Tongue (tissue), 1 donor: ENCODE measurements at regions not wholly inside any gene's neighbourhood (a gene's known extent, or its start where the extent isn't known, plus 50 kb on each side); places are given as distances from the start of the nearest gene placed in this dataset.
"Not testable (repeated sequence)": the region's sequence is repeated elsewhere in the genome, so short reads cannot be mapped to it uniquely, and the experiment has no call there.

Source experiments
- DNase-seq: peaks from one replicate; pipeline ENCODE4 v3.0.0-alpha.2; 2015

DNA sequence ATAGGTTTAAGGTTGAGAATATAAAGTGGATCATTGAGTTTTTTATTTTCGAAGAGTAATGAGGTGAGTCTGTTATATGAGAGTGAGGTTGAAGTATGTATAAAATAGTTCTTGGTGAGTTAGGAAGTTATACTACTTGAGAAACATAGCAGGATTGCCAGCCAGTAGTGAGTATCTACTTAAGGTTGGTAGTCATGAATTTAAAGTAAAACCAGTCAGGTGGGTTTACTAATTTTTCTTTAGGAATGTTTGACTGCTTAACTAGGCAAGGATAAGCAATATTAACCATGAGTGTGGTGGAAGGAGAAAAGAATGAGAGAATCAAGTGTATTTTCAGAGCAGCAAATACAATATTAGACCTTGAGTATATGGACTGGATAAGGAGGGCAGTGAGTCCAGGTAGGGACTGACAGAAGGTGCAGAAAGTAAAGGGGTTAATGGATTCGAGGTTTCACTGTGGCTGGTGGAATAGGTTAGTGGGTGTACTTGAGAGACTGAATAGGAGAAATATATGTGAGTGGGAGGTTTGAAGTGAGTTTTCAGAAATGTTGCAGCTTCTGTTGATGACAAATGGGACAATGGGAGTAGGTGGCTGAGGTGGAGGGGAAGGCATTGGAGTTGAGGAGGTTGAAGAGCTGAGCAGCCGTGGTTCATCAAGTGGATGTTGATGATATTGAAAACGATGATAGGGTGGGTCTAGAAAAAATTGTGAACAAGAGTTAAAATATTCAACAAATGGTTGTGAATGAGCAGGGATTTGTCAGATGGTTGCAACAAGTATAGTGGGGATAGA lies 232.5 kb upstream of the ASCC3 start:
- DNase-seq = no peak

DNA sequence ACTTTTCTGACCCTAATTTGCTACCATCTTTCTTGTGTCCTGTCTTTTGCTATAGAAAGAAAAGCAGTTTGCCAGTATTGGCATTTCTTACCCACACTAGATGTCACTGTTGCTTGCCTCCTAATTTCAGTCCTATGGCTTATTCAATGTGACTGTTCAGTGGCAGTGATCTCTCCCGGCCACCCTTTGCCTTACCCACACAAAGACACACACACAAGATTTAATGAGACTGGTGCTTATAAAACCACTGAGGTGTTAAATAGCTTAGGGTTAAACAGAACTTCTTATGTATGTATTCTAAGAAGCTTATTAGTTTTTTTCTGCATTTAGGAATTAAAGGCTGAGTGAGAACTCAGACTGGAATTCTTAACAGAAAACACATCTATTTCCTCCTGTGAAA lies 233.6 kb upstream of the ASCC3 start:
- peak; percentile 69 for DNase-seq

DNA sequence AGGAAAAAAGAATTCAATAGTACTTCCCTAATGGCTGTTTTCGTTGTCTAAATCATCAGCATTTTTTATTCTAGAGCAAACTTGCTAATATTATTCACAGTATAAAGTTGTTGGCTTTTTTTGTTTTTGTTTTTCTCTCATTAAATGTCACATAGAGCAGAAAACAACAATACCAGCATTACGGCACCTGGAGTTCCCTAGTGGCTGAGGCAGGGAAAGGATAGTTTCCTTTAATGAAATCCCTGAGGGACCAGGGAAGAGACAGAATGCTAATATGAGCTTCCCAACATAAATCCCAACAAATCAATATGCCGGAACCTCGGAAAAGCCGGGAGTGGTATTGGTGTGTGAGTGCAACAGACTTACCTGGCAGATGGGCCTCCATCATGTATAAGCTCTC lies 235.2 kb upstream of the ASCC3 start:
- DNase-seq = no peak

DNA sequence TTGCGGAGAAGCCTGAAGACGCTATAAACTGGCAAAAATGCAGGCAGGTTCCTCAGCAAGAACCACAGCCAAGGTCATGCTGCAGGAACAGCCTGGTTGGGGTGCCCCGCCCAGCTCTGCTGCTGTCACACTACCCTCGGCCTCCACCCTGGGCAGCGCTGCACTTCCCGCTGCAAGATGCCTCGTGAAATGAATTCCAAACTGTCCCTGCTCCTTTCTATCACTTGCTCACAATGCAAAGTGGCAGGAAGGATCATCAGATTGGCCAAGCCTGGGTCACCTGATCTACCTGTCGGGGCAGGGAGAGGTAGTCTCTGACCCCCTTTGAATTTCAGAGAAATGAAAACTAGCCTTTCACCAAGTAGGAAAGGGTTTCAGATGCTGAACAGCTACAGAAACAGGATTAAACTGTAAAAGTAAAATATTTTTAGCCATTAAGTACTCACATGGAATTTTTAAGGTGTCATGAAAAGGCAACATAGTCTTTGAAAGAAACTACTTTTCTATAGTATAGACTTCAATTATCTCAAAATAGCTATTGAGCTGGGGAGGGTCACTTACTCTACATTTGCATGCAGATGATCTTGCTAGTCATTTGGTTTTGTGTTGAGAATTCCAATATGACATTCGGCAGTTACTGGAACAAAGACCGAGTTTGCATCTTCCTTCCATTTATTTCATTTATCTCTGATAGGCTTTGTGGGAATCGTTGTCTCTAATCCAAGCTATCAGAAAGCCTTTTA lies 236.4 kb upstream of the ASCC3 start:
- DNase-seq = no peak

DNA sequence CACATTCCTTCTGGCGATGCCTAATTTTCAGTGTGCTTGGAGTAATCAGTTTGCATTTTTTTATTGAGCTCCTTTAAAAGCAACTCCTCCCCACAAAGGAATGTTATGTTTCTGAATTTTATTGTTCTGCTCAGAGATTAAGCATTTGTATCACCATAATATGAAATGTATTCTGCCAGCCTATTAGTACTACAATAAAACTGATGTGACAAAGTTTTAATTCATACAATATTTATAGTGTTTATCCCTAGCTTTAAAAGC lies 236.9 kb upstream of the ASCC3 start:
- DNase-seq = no peak

DNA sequence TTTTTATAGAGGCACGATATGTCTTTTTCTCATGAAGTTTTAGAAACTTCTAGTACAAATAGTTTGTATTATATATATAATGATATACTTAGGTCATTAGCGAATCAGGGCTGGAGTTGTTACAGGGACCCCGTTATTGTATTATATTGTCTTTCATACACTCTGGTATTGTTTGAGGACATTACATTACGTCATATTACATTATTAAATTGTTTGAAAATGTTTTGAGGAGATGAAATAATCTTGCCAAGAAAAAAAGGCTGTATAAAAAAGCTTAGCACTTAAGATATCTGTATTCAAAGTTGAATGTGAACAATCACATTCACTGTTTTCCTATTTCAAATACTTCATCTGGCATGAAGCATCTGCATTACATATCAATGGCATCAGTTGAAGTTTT lies 239.6 kb upstream of the ASCC3 start:
- no peak for DNase-seq

DNA sequence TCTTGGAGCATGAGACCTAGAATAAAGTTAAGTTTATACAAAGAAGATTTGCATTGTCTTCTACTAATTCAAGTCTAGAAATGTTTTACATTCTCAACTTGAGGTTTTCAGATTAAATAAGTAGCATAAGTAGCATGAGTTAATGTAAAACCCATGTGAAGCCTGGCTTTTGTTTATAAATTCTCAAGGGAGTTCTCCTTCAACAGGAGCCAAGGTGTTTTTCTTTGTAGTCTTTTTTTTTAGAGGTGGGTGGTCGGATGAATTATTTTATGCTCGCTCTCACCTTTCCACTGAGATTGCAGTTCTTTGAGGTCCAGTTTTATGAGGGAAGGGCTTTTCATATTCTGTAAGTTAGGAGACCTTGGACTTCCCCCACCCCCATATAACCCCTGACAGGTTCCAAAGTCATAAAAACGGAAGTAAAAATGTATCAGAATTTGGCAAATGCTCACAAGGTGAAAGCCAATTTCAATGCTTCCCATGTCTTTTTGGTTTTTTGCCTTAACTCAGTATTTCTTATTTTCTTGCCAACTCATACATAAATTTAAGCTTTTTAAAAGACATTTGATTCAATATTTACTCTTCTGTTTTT lies 244.3 kb upstream of the ASCC3 start:
- no peak for DNase-seq

DNA sequence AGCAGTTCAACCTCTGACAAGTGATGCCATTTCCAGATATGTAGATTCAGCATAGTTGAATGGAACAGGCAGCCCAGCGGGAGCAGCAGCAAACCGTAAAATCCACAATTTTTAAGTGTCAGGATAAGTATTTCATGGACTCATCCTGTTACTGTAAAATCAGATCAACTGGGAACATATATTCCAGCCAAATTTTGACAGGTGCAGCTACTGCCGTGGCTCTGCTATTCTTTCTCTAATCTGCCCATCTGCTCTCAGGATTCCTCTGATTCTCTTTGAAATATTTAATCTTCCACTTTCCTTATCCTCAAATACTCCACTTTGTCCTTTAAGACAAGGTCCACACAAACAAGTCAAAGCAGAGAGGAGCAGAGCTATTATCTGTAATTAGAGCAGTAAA lies 245.4 kb upstream of the ASCC3 start:
- DNase-seq = peak; percentile 12

DNA sequence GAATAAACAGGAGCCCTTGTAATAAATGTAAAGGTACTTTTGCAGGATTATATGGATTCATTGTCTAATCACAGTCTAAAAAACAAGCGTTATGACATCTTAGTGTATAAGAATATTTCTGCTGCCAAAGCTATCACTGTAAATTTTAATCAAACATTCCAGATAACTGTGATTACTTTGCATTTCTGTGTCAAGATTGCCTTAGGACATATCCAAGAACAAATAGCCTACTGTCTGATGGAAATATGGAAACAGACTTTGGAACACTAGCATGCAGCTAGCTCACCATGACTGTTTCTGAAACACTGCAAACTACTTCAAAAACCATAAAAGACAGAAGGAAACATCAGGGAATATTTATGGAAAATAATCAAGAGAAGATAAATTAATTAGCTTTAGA lies 248.7 kb upstream of the ASCC3 start:
- no peak for DNase-seq

DNA sequence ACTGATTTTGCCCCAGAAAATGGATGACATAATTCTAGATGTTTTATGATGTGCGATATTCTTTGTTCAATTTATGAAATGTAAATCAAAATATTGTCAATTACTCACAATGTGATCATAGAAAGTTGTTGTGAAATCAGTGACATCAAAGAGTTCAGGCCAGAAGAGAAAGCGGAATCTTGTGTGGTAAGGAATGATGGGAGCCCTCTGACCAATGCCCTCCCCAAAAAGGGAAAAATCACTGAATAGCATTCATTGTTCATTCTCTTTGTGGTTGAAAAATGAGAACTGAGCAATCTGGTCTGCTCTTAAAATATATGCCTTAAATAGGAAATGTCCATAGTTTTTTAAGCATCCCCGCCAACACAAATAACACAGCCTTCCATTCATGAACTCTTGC lies 247.1 kb upstream of the GRIK2 start:
- DNase-seq = peak; percentile 24

DNA sequence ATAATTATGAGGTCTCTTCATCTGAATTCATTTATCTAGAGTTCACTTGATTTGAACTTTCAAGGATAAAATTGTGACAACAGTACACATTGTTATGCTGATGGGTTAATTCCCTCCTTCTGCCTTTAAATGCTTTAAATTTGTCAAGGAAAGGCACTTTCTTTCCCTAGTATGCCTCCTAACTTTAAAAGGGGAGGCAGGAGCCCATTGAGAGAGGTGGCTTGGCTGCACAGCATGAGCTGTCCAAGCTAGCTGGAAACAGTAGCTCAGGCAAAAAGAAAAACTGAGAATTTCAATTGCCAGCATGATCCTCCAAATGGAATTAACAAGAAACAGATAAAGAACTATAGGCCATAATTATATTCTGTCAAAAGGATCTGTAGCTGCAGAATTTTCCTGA lies 243.3 kb upstream of the GRIK2 start:
- DNase-seq = no peak

DNA sequence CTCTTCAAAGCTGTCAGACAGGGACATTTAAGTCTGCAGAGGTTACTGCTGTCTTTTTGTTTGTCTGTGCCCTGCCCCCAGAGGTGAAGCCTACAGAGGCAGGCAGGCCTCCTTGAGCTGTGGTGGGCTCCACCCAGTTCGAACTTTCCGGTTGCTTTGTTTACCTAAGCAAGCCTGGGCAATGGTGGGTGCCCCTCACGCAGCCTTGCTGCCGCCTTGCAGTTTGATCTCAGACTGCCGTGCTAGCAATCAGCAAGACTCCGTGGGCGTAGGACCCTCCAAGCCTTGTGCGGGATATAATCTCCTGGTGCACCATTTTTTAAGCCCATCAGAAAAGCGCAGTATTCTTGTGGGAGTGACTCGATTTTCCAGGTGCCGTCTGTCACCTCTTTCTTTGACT lies 235.9 kb upstream of the GRIK2 start:
- not testable (repeated sequence) for DNase-seq

DNA sequence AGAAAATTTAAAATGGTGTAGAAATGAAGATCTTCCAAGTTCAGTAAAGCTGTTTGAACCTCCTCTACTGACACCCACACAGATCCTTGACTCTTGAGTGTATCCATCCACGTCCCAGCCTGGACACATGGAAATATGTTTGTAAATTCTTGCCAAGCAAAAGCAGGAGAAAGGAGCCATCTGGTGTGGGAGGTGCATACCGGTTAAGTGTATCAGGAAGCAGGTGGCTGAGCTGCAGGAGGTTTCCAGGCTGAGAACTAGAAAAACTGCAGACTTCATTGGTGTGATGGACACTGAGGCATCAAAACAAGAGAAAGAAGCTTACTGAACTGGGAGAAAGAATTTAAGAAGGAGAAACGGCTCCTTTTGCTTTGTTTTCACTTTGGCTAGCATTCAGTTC lies 229.9 kb upstream of the GRIK2 start:
- DNase-seq = peak; percentile 4

DNA sequence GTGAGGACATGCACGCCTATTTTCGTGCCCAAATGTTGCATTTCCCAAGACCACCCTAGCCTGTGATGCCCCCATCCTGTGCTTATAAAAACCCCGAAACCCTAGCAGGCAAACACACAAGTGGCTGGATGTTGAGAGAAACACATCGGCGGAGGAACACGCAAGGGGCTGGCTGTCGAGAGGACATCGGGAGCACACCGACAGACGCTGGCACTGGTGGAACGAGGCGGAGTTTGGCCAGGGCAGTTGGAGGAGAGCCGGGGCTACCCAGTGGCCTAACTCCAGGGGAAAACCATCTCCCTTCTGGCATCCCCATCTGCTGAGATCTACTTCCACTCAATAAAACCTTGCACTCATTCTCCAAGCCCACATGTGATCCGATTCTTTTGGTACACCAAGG lies 225.9 kb upstream of the GRIK2 start:
- DNase-seq = no peak

DNA sequence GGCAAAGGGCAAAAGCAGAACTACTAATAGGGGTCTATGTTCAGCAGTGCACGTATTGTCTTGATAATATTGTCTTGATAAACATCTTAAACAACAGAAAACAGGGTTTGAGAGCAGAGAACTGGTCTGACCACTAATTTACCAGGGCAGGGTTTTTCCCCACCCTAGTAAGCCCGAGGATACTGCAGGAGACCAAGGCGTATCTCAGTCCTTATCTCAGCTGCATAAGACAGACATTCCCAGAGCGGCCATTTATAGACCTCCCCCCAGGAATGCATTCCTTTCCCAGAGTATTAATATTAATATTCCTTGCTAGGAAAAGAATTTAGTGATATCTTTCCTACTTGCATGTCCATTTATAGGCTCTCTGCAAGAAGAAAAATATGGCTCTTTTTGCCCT lies 222.5 kb upstream of the GRIK2 start:
- DNase-seq = not testable (repeated sequence)

DNA sequence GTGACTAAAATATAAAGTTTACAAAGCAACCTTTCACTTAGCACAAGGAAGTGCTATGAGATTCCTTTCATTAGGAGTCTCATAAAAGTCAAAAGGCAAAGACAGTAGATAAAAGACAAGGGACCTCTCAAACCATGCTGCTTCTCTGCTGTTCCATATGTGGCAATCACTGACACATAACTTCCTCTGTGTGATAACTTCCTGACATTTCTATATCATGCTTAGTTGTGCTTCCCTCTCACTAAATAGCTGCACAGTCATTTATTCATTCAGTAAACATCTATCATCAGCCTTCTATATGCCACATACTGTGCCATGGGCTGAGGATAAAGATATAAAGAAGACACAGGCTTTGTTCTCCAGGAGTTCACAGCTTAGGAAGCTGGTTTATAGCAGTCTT lies 214.8 kb upstream of the GRIK2 start:
- DNase-seq = no peak

DNA sequence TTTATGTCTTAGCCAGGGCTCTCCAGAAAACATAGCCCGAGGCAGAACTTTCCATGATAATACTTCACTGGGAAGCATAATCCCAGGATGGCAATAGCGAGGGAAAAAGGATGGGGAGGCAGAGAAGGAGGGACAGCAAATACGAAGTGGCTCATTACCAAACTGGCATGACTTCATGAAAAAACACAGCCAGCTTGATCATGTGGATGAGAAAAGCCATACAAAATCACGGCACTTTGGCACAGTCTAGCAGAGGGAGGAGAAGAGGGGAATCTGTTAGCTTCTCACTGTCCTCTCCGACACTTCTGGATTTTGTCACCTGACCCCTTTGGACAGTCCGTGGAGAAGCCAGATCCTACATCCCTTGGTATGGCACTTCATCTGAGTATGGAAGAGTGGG lies 212.5 kb upstream of the GRIK2 start:
- DNase-seq = no peak

DNA sequence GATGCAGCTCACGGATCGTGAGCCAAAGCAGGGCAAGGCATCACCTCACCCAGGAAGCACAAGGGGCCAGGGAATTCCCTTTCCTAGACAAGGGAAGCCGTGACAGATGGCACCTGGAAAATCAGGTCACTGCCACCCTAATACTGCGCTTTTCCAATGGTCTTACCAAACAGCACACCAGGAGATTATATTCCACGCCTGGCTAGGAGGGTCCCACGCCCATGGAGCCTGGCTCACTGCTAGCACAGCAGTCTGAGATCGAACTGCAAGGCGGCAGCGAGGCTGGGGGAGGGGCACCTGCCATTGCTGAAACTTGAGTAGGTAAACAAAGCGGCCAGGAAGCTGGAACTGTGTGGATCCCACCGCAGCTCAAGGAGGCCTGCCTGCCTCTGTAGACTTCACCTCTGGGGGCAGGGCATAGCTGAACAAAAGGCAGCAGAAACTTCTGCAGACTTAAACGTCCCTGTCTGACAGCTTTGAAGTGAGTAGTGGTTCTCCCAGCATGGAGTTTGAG lies 205.2 kb upstream of the GRIK2 start:
- DNase-seq = not testable (repeated sequence)

DNA sequence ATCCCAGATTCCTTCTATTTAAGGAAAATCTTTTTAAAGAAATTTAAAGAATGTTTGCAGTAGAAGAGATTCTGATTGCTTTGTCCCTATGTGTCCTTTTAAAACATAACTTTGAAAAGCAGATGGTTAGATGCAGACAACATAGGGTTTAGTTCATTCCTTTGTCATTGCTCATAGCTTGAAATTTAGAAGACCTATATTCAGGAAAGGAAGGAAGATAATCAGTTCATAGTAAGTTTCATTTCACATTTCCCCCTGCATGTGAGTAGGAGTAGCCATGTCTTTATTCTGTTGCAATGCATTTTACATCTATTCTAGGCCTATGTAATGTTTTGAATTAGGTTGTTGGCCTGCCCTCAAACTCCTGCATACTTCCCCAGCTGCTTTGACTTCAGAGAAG lies 197.9 kb upstream of the GRIK2 start:
- peak; percentile 17 for DNase-seq

DNA sequence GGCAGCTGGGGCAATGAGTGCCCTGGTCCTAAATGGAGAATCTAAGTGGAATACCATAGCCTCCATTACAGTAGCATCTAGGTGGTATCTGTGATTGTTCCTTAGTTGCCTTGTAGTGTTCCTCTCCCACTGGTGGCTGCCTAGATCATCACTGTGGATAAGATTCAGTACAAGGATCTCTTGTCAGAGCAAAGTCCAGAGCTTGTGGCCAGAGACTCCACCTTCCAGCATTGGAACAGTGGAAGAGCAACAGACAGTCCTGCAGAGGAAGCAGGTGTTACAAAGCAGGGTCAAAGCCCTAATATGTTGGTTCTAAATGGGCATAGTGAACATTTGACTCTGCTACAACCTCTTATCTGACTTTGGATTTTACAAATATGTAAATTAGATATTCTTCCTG lies 194.1 kb upstream of the GRIK2 start:
- no peak for DNase-seq

DNA sequence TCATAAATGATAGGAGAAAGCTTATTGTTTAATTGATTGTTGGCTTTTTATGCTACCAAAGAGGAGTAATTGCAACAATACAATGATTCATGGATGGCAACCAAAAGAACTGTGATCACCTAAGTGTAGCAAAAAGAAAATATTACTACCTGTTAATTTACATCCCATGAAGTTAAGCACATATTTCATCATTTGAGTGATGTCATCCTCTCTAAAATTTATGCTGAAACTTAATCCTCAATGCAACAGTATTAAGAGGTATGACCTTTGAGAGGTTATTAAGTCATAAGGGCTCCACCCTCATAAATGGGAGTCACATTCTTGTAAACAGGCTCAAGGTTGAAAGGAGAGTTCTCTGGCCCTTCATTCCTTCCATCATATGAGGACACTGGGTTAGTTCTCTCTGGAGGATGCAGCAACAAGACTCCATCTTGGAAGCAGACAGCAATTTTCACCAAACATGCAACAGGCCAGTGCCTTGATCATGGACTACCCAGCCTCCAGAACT lies 190.6 kb upstream of the GRIK2 start:
- DNase-seq = no peak

DNA sequence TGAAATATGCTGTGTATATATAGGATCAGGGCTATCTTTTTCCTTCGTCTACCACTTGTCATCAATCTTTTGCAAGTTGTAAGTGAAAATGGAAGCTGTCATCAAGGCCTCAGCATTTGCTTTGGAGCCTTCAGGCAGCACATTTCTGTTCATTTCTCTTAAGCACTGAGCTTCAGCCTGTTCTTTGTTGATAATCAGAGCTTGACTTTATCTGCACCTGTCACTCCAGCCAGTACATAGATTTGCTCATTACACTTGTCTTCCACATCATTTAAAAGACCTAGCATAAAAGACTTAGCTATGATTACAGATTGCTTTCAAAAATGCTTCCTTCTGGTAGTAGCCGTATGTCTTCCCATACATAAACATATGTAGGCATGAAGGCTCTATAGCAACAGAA lies 189.8 kb upstream of the GRIK2 start:
- DNase-seq = no peak

DNA sequence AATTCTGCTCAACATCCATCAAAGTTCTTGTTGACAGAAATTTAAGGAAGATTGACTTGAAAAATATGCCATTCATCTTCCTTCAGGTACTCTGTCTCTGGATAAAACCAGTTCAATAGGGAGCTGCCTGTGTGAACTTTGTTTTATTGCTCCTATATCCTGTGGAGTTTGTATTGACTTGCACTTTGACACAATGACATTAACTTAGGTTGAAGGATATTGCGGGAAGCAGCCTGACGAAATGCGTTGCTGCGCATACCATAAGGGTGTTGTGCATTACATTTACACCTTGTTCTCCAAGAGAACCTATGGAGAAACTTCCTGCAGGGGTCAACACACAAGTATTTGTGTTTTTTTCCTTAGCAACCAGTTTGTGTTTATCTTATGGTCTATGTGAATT lies 185.4 kb upstream of the GRIK2 start:
- DNase-seq = no peak

DNA sequence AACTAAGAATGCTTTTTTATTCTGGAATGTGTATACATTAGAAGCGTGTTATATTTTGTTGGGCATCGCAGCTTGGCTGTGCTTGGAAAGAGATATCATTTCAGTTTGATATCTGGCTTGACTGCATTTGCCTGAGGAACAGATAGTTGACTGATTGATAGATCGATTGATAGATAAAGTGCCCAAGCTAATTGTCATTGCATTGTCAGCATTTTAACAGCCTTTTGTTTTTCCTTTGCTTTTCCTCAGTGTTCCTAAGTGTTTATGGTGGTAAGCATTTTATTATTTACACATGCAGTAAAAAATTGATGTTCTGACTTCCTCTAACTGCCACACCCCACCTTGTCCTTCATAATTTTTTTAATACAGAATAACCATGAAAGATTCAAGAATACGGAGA lies 180.9 kb upstream of the GRIK2 start:
- no peak for DNase-seq
